NCI-H1417 (cell line): ENCODE measurements at regions not wholly inside any gene's neighbourhood (a gene's known extent, or its start where the extent isn't known, plus 50 kb on each side); places are given as distances from the start of the nearest gene placed in this dataset.
A peak's percentile ranks its signal among the peaks of the same experiment; 100 is the strongest.
"Not testable (repeated sequence)": the region's sequence is repeated elsewhere in the genome, so short reads cannot be mapped to it uniquely, and the experiment has no call there.

Source experiments
- DNase-seq, 3 experiments: peaks; one replicate each; lab custom pipeline; 2025; lab: John Stamatoyannopoulos, UW

DNA sequence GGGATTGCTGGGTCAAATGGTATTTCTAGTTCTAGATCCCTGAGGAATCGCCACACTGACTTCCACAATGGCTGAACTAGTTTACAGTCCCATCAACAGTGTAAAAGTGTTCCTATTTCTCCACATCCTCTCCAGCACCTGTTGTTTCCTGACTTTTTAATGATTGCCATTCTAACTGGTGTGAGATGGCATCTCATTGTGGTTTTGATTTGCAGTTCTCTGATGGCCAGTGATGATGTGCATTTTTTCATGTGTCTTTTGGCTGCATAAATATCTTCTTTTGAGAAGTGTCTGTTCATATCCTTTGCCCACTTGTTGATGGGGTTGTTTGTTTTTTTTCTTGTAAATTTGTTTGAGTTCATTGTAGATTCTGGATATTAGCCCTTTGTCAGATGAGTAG, 220.3 kb downstream of the NPR3 start:
- not testable (repeated sequence) for DNase-seq

GRCh38 chr5:32932241-32932935, 221.3 kb downstream of the NPR3 start:
- DNase-seq, result no peak

DNA sequence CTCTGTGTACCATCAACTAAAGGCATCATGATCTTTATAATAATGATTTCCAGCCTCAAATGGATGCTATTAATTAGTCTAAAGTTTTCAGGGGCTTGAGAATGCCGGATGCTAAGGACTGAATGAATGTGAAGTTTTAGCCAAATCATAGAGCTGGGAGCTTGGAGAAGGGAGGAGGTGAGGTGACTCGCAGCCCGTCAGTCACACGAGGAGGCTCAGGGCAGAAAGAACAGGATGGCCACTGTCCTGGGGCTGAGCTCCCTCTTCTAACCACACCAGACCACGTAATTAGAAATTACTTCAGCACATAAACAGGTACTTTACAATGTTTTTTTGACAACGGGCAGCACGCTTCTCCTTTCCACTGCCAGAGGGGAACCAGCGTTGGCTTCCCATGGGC, 222.6 kb downstream of the NPR3 start:
- no peak for DNase-seq

GRCh38 chr5:32934529-32934928, 223.4 kb downstream of the NPR3 start:
- DNase-seq, result no peak

- no peak for DNase-seq
Measured at GRCh38 chr5:32935283-32935682, 224.2 kb downstream of the NPR3 start.

DNA sequence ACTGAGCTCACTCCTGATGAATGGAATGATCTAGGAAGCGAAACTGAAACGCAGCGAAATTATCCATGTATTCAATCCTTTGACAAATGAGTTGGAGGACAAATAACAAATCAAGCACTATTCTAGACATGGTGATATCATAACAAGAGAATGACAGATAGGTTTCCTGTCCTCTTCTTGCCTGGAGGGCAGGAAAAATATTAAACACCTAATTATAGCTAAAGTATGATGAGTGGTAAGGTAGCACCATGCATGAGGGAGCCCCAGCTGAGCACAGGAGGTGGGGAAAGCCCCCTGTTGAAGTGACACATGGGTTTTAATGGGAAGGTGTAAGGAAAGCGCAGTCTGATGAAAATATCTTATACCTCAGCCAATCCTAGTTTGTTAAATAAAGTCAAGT, 225.2 kb downstream of the NPR3 start:
- DNase-seq, result no peak

GRCh38 chr5:32942225-32942989, 231.3 kb downstream of the NPR3 start:
- DNase-seq, result peak in 2 of 3 experiments; percentile 26 to 32

DNA sequence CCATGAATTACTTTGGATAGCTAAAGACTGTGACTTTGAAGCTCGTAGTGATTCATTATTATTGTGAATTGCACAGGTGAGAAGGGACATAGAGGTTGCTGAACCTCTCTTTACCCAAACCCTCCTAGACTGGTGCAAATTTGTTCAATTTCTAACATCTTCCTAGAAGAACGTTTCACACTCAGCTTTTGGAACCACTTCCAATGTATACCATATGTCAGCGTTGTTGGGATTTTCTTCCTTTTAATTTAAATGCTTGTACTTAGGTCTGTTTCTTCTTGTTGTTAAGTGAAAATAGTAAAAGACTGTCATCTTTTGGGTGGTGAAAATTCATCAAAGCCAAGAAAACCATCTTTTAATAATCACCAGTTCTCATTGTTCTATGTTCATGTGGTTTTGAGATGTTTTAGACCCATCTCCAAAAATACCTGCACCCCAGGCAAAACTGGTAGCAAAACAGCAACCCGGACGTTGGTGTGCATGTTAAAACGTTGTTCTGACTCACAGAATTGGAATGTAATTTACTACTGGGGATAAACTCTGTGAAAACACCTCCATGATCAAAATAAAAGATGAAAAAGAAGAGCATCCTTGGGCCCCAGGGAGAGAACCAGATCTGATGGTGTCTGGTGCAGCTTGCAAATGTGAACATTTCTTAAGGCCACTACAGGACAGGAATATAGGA, 238.3 kb downstream of the NPR3 start:
- no peak for DNase-seq

- no peak for DNase-seq
Measured at GRCh38 chr5:32951003-32951402, 239.9 kb downstream of the NPR3 start.

GRCh38 chr5:32951878-32952277, 240.8 kb downstream of the NPR3 start:
- DNase-seq, result no peak

- not testable (repeated sequence) for DNase-seq
Measured at GRCh38 chr5:32952421-32952820, 241.3 kb downstream of the NPR3 start.

DNA sequence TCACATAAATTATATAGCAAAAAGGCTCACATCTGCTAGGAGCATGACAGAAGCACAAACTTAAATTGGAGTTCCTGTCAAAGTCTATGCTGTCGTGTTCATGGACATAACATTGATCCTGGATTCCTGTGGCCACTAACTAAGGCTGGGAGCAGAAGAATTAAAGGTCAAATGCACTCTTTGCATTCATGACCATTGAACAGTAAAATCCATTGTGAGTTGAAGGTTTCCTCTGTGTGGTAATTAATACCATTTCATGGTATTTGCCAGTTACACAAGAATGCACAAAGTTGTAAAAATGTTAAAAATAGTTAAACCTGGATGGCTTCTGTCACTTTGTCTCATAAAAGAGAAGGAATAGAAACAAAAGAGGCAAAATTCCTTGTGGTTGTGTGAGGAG, 242.6 kb downstream of the NPR3 start:
- no peak for DNase-seq

- DNase-seq, result no peak
Measured at GRCh38 chr5:32955814-32956213, 244.7 kb downstream of the NPR3 start.

GRCh38 chr5:32960340-32961058, 249.4 kb downstream of the NPR3 start:
- no peak for DNase-seq

DNA sequence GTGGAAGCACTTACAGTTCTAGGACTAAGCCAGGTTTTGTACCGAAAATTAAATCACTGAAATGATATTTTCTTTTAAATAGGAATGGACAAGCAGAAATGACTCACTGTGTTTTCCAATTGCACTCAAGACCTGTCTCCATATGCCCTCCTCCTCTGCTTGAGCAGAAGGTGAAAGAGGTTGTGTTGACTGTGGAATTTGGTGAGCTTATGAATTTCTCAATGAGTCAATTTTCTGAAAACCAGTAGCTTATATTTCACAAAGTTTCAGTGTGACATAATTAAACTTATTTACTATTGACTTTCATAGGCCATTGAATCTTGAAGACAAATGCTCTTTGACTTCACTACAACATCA, 249.9 kb downstream of the NPR3 start:
- DNase-seq, result no peak

DNA sequence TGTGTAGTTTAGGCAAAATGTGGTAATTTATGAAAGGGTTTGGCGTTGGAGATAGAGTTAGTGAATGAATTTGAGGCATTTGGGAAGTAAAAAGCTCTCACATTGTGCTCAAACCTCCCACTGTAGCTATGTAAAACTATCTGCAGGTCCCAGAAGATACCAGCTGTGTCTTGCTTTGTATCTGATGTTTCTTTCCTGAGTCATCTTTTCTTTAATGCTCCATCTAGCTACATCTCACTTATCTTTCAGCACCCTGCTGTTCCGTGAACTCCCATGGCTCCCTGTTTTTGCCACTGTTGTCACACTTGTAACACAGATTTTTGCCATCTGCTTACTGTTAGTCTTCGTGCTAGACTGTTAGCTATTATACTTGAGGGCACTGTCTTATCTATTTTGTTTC, 253.1 kb downstream of the NPR3 start:
- DNase-seq, result no peak

- no peak for DNase-seq
Measured at GRCh38 chr5:32973646-32974045, 262.5 kb downstream of the NPR3 start.

GRCh38 chr5:32975656-32976375, 264.7 kb downstream of the NPR3 start:
- no peak for DNase-seq

DNA sequence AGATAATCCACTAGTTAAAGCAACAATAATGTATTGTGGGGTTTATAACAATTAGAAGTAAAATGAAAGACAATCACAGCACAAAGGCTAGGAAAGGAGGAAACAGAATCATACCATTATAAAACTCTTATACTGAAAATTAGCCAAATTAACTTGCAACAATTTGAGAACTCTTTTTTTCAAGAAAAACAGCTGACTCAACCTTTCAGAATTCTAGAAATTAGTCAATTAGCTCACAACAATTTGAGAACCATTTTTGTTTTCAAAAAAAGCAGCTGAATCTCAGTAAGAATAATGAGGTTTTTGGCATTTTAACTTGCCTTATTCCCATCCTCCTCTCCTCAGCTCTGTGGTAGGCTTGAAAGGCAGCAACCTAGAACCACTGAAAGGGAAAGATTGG, 269.9 kb downstream of the NPR3 start:
- DNase-seq, result no peak

- DNase-seq, result no peak
Measured at GRCh38 chr5:32984851-32985610, 273.9 kb downstream of the NPR3 start.

DNA sequence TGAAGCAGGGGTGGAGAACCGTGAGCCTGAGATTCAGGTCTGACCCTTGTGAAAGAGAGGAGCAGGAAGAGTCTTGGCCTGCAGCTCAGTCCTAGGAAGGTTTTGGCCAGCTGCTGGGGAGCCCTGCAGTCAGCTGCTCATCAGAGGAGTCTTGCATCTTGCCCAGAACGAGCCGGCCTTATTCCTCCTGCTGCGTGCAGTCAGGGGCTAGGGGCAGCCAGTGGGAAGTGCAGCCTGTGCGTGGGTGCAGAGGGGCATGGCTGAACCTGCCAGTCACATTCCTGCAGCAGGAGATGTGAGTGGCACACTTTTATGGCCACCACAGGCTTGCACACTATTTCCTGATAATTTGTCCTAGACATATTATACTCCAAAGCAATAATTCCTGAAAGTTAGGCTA, 278.7 kb downstream of the NPR3 start:
- DNase-seq, result no peak
